HK-2 (cell line): ENCODE measurements at regions not wholly inside any gene's neighbourhood (a gene's known extent, or its start where the extent isn't known, plus 50 kb on each side); places are given as distances from the start of the nearest gene placed in this dataset.
"Not testable (repeated sequence)": the region's sequence is repeated elsewhere in the genome, so short reads cannot be mapped to it uniquely, and the experiment has no call there.

ENCODE experiments used
- DNase-seq: peaks from one replicate; pipeline ENCODE4 v3.0.0-alpha.2; 2018; ENCODE audit not compliant: unreplicated experiment

DNA sequence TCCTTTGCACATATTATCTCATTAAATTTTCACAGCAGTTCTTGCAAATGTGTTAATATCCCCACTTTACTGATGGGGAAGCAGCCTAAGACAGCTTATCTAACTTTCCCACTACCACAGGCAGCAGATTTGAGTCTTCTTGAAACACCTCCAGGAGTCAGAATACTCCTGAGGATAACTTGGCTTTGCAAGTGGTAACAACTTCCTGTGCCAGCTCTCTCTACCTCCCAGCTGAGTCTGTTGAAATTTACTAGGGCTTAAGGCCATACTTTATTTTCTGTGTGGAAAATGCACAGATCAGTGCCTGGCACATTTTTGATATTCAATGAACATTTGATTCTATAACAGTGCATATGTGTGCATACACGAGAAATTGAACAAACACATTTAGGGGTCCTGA lies 136.1 kb upstream of the COBL start:
- DNase-seq = no peak

DNA sequence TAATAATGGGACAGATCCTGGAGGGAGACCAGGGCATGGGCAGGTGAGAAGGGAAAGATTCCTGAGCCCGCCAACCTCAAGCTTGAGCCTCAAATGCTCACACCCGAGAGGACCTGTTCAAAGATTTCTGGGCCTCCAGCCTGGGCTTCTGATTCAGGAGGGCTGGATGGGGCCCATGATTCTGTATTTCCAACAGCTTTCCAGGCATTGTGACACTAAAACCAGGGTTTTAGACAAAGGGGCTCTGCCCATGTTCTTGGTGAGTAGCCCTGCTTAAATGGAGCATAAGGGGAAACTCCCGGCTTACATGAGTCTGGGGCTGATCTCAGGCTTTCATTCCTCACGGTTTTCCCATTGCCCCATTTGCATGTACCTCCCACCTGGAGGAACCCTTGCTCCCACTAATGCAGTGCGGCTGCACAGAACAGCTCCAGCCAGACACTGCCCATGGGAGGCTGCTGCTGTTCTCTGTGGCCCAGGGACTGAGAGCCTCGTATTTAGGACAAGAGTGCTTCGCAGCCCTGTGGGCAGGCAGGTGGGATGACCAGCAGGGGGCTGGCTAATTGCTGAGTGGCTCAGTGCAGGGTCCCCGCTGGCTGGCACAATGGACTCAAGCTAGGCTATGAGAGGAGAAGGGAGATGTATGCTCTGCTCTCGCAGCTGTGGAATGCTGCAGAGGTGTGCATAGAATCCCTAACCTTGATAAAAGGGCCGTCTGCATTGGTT lies 135.3 kb upstream of the COBL start:
- no peak for DNase-seq

DNA sequence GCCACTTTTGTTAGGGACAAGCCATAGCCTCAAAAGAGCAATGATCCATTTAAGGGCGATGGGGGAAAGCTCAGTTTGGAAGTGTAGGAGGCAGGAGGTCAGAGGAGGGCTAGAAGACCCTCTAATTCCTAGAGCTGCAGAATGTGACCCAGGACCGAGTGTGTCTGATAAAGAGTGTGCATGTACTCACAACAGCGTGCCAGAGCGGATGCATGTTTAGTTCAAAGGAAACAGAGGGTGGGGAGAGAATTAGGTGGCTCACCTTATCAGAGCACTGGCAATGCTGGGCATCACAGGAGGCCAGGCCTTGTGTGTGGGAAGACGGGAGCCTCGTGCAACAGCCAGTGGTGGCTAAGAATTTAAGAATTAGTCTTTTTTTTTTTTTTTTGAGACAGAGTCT lies 133.9 kb upstream of the COBL start:
- DNase-seq = no peak

DNA sequence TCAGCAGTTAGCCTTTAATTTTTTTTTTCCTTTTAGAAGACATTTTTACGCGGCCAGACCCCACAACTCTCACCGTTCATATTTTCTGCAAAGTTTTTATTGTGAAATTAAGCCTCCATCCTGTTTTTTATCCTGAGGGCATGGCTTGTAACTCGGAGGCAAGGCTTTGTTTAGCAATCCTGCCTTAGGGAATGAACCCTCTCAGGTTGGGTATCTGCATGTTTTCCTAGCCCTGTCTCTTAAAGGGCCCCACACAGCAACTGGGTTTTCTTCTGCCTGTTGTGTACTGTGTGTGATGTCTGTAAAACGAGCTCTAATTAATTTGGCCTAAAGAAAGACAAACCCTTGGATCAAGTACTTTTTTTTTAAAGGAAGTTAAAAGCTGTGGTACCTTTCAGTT lies 130.2 kb upstream of the COBL start:
- DNase-seq = no peak

DNA sequence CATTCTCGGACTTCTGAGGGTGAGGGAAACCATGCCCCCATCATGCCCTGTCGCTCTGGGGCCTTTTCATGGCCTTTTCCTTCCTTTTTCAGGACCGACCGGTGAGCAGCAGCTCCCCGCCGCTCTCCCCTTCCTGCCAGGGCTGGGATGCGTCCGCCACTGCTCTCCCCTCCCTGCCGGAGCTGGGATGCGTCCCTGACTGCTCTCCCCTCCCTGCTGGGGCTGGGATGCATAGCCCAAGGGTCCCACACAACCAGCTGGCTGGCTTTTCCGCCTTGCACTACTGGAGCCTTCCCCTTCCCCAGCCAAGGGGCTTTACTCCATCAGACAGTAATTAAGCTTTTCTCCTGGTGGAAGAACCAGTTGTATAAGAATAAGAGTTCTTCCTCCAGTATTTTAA lies 129.7 kb upstream of the COBL start:
- no peak for DNase-seq

DNA sequence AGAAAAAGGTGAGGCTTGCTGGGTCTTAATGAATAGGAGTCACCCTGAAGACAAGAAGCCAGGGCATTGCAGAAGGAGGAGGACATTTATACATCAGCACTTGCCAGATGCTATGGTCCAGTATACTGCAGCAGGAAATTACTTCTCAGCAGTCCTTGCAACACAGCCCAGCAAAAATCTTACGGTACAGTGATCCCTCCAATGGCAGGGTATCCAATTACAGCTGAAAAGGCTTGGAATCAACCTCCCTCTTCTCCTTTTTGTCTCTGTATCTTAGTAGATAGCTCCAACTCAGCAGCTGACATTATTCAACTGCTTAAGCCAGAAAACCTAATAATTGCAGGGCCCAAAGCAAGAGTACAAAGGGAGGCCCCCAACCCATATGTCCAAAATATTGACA lies 128.3 kb upstream of the COBL start:
- no peak for DNase-seq

DNA sequence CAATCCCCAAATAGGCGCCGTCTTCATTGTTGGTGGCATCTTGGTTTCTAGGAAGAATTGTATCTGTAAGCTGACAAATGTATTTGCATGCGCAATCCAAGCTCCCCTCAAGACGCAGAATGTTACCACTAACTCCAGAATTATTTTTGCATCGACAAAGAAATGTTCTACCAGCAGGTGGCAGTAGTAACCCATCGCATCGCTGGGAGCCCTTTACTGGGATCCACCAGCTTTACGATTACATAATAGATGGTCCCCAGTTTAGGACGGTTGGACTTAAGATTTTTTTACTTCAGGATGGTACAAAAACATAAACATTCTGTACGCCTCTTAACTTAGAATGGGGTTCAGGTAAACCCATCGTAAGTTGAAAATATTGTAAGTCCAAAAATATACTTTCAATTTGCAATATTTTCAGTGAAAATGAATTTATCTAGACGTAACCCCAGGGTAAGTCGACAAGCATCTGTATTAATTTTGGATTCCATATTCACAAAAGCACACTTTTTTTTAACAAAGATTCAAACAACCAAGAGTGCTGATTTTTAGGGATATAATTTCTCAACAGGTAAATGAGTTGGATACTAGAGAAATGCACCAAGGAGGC lies 114.0 kb upstream of the COBL start:
- peak; percentile 25 for DNase-seq

DNA sequence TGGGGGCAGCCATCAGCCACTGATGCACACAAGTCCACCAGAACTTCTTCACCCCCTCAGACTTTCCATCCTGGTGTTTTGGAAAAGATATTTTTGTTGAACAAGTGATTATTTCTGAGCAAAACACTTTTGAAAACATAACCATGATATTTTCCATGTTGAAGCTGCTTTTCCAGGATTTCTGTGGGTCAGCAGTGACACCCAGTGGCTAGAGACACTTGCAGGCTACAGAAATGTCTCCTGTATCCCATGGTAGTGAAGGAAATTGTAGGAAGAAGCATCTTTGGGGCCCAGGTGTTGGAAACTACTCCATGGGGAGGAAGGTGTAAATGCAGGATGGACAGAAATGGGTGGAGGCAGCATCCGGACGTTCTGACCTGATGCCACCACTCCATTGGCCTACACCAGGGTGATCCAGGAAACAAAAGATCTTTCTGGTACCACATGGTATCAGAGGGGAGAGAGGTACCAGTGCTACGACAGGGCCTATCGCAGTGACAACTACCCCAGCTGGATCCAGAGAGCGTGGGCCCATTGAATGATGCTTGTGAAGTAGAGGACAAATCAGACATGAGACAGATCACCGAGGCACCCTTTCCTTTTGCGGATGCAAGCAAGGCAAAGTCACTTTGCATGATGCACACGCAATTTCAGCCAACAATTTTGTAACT lies 111.7 kb upstream of the COBL start:
- no peak for DNase-seq

DNA sequence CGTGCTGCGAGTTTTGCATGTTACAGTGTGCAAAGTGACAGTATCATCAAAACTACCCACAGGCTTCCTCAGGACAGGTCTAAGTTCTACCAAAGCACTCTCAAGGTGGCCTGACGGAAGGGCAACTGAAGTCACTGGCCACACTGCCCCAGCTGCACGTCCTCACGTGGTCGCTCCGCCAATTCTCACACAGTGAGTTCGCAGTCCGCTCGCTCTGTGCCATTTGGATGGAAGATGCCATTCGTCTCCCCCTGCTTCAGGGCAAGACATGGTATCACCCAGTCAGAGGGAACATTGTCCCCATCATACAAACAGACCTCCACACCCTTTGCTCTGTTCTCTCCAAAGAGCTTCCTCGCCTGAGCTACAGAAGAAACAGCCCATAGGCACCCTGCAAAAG lies 109.6 kb upstream of the COBL start:
- DNase-seq = no peak

DNA sequence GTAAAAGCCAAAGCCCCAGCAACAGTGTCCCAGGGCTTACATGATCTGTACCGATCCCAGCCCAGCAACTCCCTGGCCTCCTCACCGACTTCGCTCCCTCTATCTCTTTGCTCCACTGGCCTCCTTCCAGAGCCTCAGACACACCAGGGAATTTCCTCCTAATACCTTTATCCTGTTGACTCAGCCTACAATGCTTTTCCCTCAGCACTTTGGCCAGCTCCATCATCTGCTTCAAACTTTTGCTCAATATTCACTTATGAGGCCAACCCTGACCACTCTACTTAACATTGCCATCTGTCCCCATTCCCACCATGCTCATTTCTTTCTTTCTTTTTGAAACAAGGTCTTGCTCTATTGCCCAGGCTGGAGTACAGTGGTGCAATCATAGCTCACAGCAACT lies 93.3 kb upstream of the COBL start:
- not testable (repeated sequence) for DNase-seq

DNA sequence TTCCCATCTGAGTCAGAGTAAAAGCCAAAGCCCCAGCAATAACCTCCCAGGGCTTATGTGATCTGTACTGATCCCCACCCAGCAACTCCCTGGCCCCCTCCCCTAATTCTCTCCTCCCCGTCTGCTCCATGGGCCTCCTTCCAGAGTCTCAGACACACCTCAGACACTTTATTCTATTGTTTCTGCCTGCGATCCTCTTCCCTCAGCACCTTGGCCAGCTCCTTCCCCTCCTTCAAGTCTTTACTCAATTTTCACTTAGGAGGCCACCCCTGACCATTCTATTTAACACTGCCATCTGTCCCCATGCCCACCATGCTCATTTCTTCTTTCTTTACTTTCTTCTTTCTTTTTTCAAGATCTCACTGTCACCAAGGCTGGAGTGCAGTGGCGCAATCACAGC lies 81.0 kb upstream of the COBL start:
- DNase-seq = not testable (repeated sequence)

DNA sequence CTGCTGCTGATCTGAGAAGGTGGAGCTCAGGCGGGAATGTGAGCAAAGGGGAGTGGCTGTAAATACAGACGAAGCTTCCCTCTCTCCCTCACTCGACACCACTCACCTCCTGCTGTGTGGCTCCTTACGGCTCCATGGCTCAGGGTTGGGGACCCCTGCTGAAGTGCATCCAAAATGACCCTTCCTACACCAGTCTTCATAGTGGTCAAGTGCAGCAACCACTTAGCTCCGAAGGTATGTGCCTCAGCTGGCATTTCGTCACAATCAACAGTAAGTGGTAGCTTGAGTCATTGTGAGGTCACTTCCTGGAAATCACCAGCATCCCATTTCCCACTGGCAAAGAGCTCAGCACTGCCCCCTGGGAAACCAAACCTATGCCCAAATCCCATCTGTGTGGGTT lies 76.4 kb upstream of the COBL start:
- DNase-seq = not testable (repeated sequence)

DNA sequence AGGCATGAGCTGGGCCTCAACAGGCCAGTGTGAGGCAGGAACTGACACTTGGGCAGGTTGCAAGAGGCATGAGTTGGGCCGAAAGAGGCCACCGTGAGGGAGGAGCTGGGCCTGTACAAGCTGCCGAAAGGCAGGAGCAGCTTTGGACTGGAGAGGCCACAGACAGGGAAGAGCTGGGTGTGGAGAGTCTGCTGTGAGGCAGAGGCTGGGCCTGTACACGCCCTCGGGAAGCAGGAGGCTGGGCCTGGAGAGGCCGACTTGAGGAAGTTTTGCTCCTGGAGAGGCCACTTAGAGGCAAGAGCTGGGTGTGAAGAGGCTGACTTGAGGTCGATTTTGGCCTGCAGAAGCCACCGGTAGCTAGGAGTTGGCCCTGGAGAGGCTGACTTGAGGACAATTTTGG lies 73.3 kb upstream of the COBL start:
- not testable (repeated sequence) for DNase-seq

DNA sequence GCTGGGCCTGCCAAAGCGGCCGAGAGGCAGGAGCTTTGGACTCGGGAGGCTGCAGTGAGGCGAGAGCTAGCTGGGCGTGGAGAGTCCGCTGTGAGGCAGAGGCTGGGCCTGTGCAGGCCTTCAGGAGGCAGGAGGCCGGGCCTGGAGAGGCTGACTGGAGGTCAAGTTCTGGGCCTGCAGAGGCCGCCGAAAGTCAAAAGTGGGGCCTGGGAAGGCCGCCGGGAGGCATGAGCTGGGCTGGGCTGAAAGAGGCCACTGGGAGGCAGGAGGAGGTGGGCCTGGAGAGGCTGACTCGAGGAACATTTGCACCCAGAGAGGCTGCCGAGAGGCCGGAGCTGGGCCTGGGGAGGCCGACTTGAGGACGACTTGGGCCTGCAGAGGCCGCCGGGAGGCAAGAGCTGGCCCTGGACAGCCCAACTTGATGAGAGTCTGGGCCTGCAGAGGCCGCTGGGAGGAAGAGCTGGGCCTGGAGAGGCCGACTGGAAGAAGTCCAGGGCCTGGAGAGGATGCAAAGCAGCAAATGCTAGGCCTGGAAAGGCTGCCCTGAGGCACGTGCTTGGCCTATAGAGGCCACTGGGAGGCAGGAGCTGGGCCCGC lies 72.7 kb upstream of the COBL start:
- DNase-seq = not testable (repeated sequence)

DNA sequence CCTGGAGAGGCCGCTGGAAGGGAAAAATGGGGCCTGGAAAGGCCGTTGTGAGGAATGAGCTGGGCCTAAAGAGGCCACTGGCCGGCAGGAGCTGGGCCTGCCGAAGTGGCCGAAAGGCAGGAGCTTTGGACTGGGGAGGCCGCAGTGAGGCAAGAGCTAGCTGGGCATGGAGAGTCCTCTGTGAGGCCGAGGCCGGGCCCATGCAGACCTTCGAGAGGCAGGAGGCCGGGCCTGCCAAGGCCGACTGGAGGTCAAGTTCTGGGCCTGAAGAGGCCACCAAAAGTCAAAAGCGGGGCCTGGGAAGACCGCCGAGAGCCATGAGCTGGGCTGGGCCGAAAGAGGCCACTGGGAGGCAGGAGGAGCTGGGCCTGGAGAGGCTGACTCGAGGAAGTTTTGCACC lies 71.6 kb upstream of the COBL start:
- DNase-seq = not testable (repeated sequence)

DNA sequence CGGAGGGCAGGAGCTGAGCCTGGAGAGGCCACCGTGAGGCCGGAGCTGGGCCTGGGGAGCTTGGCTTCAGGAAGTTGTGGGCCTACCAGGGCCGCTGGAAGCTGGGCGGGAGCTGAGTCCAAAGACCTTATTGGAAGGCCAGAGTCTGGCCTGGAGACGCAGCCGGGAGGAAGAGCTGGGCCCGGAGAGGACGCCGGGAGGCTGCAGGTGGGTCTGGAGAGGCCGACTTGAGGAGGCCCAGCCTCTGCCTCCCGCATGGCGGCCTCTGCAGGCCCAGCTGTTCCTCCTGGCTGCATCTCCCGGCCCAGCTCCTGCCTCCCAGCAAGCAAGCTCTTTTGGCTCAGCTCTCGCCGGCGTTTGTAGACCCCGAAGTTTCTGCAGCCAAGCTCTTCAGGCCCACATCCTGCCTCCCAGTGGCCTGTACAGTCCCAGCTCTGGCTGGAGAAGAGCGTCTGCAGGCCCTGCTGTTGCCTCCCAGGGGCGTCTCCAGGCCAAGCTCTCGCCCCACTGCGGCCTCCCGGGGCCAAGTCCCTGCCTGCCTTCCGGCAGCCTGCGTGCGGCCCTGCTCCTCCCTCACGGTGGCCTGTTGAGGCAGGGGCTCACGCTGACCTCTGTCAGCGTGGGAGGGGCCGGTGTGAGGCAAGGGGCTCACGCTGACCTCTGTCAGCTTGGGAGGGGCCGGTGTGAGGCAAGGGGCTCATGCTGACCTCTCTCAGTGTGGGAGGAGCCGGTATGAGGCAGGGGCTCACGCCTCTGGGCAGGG lies 70.4 kb upstream of the COBL start:
- DNase-seq = not testable (repeated sequence)

DNA sequence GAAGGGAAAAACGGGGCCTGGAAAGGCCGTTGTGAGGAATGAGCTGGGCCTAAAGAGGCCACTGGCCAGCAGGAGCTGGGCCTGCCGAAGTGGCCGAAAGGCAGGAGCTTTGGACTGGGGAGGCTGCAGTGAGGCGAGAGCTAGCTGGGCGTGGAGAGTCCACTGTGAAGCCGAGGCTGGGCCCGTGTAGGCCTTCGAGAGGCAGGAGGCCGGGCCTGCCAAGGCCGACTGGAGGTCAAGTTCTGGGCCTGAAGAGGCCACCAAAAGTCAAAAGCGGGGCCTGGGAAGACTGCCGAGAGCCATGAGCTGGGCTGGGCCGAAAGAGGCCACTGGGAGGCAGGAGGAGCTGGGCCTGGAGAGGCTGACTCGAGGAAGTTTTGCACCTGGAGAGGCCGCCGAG lies 69.6 kb upstream of the COBL start:
- DNase-seq = not testable (repeated sequence)

DNA sequence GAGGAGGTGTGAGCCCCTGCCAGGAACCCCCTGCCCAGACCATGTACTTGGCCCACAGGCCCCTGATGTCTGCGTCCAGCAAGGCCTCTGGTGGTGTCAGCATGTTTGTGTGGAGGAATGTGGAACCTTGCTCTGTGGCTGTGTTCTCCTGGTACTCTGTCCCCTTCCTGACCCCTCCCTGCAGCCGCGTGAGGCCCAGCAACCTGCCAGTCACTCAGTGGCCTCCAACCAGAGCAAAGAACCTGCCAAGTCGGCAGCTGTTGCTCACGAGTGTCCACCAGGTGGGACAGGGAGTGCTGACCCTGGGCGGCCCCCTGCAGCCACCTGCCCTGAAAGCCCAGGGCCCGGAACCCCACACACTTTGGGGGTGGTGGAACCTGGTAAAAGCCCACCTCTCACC lies 65.6 kb upstream of the COBL start:
- DNase-seq = not testable (repeated sequence)

DNA sequence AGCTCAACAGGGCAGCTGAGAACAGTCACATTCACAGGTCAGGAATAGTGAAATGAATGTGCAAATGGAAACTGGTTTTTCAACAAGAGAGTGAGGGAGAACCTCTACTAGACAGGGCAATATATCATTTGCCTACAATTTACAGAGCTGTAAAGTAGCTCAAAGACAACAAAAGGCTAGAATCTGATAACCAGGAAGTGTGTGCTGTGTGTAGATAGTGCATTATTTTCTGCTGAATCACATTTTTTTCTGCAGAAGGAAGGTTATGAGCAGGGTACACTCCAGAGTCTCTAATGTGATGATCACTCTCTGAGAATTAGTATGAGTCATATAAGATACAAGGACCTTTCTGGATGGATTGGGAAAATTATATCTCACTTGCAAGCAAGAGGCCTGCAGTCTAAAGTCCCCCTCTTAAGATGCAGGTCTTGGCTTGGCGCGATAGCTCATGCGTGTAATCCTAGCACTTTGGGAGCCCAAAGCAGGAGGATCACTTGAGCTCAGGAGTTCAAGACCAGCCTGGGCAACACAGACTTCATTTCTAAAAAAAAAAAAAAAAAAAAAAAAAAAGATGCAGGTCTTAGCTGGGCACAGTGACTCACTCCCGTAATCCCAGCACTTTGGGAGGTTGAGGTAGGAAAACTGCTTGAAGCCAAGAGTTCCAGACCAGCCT lies 59.9 kb upstream of the COBL start:
- no peak for DNase-seq

DNA sequence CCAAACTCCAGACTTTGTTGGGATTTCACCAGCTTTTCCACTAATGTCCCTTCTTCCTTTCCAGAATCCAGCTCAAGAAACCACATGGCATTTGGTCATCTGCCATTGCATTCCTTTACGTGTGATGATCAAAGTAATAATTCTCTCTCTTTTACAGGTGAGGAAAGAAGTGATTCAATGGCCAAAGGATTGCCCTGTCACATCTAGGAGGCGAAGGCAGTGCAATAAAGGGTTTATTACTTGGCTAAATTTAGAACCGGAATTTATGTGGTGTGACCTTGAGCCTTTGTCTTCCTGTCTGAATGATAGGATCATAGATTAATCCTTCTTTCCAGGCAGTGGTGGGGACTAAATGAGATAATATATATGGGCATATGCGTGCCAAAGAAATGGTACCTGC lies 58.3 kb upstream of the COBL start:
- no peak for DNase-seq

DNA sequence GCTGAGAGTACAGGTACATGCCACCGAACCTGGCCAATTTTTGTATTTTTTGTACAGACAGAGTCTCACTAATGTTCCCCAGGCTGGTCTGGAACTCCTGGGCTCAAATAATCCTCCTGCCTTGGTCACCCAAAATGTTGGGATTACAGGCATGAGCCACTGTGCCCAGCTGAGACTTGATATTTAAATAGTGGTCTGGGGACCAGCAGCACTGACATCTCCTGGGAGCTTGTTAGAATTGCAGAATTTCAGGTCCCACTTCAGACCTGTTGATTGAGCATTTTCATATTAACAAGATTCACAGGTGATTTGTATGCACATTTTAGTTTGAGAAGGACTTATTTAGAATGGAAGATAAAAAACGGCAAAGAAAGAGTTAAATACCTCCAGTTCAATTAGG lies 57.0 kb upstream of the COBL start:
- DNase-seq = not testable (repeated sequence)

DNA sequence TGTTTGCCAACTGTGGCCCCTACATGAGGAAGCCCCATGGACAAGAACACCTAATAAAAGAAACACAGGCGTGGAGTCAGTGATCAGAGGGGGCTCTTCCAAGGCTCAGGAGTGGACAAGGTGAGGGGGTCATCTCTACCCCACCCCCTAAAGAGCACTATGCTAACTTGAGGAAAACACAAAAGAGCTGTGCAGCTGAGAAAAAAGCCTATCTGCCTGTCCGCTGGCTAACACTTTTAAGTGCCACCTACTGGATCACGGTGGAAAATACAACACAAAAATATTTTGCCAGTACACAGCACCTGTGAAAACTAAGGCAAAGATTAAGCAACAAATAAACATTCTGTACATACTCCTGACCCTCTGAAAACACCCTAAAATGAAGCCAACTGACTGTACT lies 53.1 kb upstream of the COBL start:
- DNase-seq = no peak
